ENCODE measurements at regions not wholly inside any gene's neighbourhood (a gene's known extent, or its start where the extent isn't known, plus 50 kb on each side); places are given as distances from the start of the nearest gene placed in this dataset.
"Not testable (repeated sequence)": the region's sequence is repeated elsewhere in the genome, so short reads cannot be mapped to it uniquely, and the experiment has no call there.

GRCh38 chr6:48986845-48987244, 476.2 kb downstream of the MMUT start:
- H3K4me3 ChIP-seq (ENCODE audit: low read depth, low read length): no peak overlapping the region
- TF ChIP-seq CTCF (conservative IDR thresholded peaks at IDR 0.05; ENCODE audit: low read depth, low read length): no peak
- DNase-seq (ENCODE audit: low read depth): peak; percentile 7

- TF ChIP-seq CTCF (conservative IDR thresholded peaks at IDR 0.05; ENCODE audit: low read depth, low read length): no peak
- H3K4me3 ChIP-seq (ENCODE audit: low read depth, low read length): no peak overlapping the region
- peak; percentile 26 for DNase-seq (ENCODE audit: low read depth)
Measured at GRCh38 chr6:48986105-48986504, 476.9 kb downstream of the MMUT start.

GRCh38 chr6:48985025-48985424, 478.0 kb downstream of the MMUT start:
- TF ChIP-seq CTCF (conservative IDR thresholded peaks at IDR 0.05; ENCODE audit: low read depth, low read length): no peak
- peak; percentile 51 for DNase-seq (ENCODE audit: low read depth)
- peak overlapping the region; percentile 20 for H3K4me3 ChIP-seq (ENCODE audit: low read depth, low read length)

- DNase-seq (ENCODE audit: low read depth): not testable (repeated sequence)
Measured at GRCh38 chr6:48983968-48984367, 479.1 kb downstream of the MMUT start.

GRCh38 chr6:48983377-48983776, 479.7 kb downstream of the MMUT start:
- no peak for TF ChIP-seq CTCF (conservative IDR thresholded peaks at IDR 0.05; ENCODE audit: low read depth, low read length)
- no peak for DNase-seq (ENCODE audit: low read depth)
- no peak overlapping the region for H3K4me3 ChIP-seq (ENCODE audit: low read depth, low read length)

More at GRCh38 chr6:48983968-48984367, 479.1 kb downstream of the MMUT start:
- H3K4me3 ChIP-seq (ENCODE audit: low read depth, low read length): not testable (repeated sequence)

GRCh38 chr6:48979806-48980205, 483.2 kb downstream of the MMUT start:
- no peak for DNase-seq (ENCODE audit: low read depth)
- TF ChIP-seq CTCF (conservative IDR thresholded peaks at IDR 0.05; ENCODE audit: low read depth, low read length): no peak

GRCh38 chr6:48979085-48979484, 484.0 kb downstream of the MMUT start:
- no peak for DNase-seq (ENCODE audit: low read depth)
- TF ChIP-seq CTCF (conservative IDR thresholded peaks at IDR 0.05; ENCODE audit: low read depth, low read length): no peak
- no peak overlapping the region for H3K4me3 ChIP-seq (ENCODE audit: low read depth, low read length)

More at GRCh38 chr6:48979806-48980205, 483.2 kb downstream of the MMUT start:
- no peak overlapping the region for H3K4me3 ChIP-seq (ENCODE audit: low read depth, low read length)

GRCh38 chr6:48978016-48978415, 485.0 kb downstream of the MMUT start:
- TF ChIP-seq CTCF (conservative IDR thresholded peaks at IDR 0.05; ENCODE audit: low read depth, low read length): no peak
- DNase-seq (ENCODE audit: low read depth): no peak
- H3K4me3 ChIP-seq (ENCODE audit: low read depth, low read length): no peak overlapping the region
